Vagina (tissue), 2 donors: ENCODE measurements at regions not wholly inside any gene's neighbourhood (a gene's known extent, or its start where the extent isn't known, plus 50 kb on each side); places are given as distances from the start of the nearest gene placed in this dataset.

Experiments
- POLR2A ChIP-seq, 2 donors: fragments of 450-650 bp; IDR thresholded peaks; one replicate each; pipeline ENCODE4 v1.6.1; 2017; ENCODE audit warnings: antibody characterized with exemption in 2 of 2, mild to moderate bottlenecking in 2 of 2, moderate library complexity in 2 of 2
- TF ChIP-seq, protein P1 (sequence below), 3 experiments: fragments of 450-650 bp in 2 of 3; fragments of 200-600 bp in 1 of 3; sonication (generic) in 1 of 3; IDR thresholded peaks; one replicate each; pipeline ENCODE4 v1.5.1; 2017 to 2019; ENCODE audit warnings: antibody characterized with exemption in 3 of 3, mild to moderate bottlenecking in 2 of 3, moderate library complexity in 2 of 3

- TF ChIP-seq, protein P1, sequence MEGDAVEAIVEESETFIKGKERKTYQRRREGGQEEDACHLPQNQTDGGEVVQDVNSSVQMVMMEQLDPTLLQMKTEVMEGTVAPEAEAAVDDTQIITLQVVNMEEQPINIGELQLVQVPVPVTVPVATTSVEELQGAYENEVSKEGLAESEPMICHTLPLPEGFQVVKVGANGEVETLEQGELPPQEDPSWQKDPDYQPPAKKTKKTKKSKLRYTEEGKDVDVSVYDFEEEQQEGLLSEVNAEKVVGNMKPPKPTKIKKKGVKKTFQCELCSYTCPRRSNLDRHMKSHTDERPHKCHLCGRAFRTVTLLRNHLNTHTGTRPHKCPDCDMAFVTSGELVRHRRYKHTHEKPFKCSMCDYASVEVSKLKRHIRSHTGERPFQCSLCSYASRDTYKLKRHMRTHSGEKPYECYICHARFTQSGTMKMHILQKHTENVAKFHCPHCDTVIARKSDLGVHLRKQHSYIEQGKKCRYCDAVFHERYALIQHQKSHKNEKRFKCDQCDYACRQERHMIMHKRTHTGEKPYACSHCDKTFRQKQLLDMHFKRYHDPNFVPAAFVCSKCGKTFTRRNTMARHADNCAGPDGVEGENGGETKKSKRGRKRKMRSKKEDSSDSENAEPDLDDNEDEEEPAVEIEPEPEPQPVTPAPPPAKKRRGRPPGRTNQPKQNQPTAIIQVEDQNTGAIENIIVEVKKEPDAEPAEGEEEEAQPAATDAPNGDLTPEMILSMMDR (IDR thresholded peaks at IDR 0.05), result no peak
- TF ChIP-seq POLR2A (IDR thresholded peaks at IDR 0.05), result no peak
Observed at GRCh38 chr2:160977854-160978253, 182.4 kb upstream of the TANK start.
